ENCODE measurements at regions not wholly inside any gene's neighbourhood (a gene's known extent, or its start where the extent isn't known, plus 50 kb on each side); places are given as distances from the start of the nearest gene placed in this dataset.

DNA sequence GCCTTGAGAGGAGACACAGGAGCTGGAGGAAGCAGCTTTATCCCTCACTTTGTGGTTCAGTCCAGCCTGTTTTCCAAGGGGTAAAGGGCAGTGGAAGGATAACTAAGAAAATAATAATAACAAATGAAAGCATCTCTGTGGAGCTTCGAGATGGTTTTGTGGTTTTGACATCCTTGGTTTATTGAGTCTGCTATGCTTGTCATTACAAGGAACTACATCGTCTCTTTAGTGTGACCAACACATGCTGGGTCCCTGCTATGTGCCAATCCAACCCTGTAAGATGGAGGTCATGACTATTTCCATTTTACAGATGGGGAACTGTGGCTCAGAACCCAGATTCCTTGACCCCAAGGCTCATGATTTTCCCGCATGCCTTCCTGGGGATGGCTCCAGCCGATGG is 124.8 kb downstream of the MRM1 start:
- DNase-seq (ENCODE audit: low read depth), result no peak
- TF ChIP-seq, protein P1, sequence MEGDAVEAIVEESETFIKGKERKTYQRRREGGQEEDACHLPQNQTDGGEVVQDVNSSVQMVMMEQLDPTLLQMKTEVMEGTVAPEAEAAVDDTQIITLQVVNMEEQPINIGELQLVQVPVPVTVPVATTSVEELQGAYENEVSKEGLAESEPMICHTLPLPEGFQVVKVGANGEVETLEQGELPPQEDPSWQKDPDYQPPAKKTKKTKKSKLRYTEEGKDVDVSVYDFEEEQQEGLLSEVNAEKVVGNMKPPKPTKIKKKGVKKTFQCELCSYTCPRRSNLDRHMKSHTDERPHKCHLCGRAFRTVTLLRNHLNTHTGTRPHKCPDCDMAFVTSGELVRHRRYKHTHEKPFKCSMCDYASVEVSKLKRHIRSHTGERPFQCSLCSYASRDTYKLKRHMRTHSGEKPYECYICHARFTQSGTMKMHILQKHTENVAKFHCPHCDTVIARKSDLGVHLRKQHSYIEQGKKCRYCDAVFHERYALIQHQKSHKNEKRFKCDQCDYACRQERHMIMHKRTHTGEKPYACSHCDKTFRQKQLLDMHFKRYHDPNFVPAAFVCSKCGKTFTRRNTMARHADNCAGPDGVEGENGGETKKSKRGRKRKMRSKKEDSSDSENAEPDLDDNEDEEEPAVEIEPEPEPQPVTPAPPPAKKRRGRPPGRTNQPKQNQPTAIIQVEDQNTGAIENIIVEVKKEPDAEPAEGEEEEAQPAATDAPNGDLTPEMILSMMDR (conservative IDR thresholded peaks at IDR 0.05; ENCODE audit: low read depth, low read length), result no peak
- H3K4me3 ChIP-seq (ENCODE audit: low read depth, low read length), result no peak overlapping the region

DNA sequence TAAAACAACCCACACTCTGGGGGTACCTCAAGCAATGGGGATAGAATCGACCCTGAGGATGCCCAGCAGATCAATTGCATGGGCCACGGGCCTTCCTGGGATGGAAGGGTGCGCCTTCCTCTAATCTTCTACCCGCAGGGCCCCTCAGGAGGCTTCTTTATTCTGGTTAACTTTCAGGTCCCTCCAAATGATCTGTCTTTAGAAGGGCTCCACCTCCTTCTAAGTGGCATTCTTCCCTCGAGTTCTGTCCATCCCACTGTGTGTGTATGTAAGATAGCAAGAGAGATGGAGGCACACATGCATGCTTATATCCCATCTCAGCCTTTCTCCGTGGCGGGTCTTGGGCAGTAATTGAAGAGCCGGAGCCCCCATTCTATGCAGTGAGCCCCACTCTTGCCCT is 125.7 kb downstream of the MRM1 start:
- no peak overlapping the region for H3K4me3 ChIP-seq (ENCODE audit: low read depth, low read length)
- DNase-seq (ENCODE audit: low read depth), result no peak
- TF ChIP-seq, protein P1 (conservative IDR thresholded peaks at IDR 0.05; ENCODE audit: low read depth, low read length), result no peak

DNA sequence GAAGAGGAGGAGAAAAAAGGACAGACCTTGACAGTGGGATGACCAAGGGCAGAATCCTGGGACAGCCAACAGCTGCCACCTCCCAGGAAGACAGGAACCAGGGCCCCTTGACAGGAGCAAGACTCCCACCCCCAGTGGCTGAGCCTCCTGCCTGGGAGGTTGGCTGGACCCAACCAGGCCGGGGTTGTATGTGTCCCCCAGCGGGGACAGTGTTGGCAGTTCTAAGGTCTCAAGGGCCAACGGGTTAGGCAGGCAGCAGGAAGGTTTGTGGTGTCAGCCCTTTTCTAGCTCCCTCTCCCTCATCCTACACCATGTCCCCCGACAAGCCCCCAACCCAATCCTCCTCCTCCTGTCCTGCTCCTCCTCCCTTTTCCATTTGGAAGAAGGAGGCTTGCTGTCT is 126.2 kb downstream of the MRM1 start:
- TF ChIP-seq, protein P1 (conservative IDR thresholded peaks at IDR 0.05; ENCODE audit: low read depth, low read length), result no peak
- DNase-seq (ENCODE audit: low read depth), result no peak
- no peak overlapping the region for H3K4me3 ChIP-seq (ENCODE audit: low read depth, low read length)

DNA sequence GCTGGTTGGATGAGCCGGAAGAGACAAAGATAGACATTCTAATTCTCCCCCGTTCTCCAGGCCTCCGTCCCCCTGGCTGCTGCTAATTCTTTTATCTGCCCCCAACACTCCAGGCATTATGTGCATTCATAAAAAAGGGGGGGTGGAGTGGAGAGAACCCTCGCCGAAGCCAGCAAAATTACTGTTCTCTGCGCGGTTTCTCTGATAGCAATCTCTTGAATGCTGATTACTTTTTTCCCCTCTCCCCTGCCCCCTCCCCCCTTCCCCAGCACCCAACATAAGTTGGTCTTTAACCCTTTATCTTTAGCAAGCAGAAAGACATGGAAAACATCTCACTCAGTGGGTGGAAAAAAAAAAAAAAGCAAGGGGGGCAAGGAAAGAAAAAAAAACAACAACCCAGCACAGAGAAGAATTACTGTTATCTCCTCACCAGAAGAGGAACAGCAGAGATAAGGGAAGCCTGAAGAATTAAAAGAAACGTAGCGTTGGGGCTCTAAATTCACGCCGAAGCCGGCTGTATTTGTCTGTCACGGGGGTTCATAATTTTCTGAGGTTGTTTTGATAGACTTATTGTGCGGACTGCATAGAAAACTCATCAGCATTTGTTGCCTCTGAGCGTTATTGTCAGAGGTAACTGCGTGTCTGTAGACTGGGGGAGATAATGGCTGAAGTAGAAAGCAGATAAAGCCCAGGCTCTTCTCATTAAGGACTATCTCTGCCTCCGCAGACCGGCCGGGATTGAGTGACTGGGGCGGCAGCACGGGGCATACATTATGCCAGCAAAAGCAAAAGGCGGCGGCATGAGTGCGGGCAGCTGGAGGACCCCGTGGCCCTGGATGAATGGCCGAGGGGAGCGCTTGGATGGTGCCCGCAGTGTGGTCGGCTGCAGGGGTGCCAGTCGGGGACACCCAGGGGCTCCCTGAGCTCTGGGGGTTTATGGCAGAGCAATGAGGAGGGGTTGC is 126.9 kb downstream of the MRM1 start:
- DNase-seq (ENCODE audit: low read depth), result no peak
- TF ChIP-seq, protein P1 (conservative IDR thresholded peaks at IDR 0.05; ENCODE audit: low read depth, low read length), result no peak
- H3K4me3 ChIP-seq (ENCODE audit: low read depth, low read length), result no peak overlapping the region

DNA sequence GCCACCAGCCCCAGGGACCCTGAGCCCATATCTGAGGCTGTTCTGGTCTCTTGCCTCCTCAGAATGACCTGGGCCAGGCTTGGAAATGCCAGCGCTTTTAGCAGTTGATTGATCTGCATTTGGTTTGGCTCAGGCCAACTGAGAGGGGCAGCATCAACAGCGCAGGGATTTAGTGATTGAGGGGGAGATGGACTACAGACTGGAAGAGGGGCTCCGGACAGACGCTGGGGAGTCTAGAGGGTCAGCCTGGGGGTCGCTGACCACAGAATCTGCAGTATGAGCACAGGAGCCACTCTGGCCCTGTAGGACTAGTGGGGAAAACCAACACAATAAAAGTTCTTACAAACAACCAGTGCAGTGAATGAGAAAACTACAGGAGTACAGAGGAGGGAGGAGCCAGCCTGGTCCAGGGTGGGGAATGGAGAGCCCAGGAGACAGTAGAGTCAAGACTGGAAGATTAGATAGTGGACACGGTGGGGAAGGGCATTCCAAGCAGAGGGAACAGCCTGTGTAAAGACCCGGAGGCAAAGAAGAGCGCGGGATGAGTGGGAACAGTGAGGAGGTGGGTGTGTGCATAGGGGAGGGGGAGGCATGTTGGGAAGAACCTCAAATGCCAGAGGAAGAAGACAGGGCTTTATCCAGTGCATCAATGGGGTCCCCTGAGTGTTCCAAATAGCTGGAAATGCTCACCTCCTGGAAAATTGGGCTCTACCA is 128.9 kb downstream of the MRM1 start:
- no peak overlapping the region for H3K4me3 ChIP-seq (ENCODE audit: low read depth, low read length)
- DNase-seq (ENCODE audit: low read depth), result no peak
- TF ChIP-seq, protein P1 (conservative IDR thresholded peaks at IDR 0.05; ENCODE audit: low read depth, low read length), result no peak

DNA sequence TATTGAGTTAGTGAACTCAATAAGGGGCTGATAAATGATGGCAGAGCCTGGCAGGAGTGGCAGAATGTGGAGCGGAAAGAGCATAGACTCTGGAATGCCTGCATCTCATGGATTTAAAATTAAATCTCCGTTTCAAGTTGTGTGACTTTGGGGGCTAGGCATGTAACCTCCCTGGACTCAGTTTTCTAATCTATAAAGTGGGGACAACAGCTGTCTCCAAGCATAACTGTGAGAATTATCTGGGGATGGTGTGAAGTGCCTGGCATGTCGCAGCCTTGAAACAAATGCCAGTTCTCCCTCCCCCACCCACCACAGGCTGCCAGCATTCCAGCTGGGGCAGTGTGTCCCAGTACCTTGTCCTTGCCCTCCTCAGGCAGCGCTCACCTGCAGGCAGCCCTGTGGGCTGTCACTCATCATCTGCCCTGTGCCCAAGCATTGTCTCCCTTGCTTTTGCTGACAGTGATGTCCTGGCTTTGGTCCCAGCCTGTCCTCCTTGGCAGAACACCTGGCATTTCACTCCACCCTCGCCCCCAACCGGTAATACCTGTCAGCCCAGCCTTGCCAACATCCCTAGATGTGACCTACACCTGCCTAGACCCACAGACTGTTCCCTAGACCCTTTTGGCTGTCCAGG is 129.6 kb downstream of the MRM1 start:
- no peak overlapping the region for H3K4me3 ChIP-seq (ENCODE audit: low read depth, low read length)
- DNase-seq (ENCODE audit: low read depth), result no peak
- TF ChIP-seq, protein P1 (conservative IDR thresholded peaks at IDR 0.05; ENCODE audit: low read depth, low read length), result no peak

Measured in epithelial cell of proximal tubule (primary cell).